ENCODE measurements at regions not wholly inside any gene's neighbourhood (a gene's known extent, or its start where the extent isn't known, plus 50 kb on each side); places are given as distances from the start of the nearest gene placed in this dataset.

DNA sequence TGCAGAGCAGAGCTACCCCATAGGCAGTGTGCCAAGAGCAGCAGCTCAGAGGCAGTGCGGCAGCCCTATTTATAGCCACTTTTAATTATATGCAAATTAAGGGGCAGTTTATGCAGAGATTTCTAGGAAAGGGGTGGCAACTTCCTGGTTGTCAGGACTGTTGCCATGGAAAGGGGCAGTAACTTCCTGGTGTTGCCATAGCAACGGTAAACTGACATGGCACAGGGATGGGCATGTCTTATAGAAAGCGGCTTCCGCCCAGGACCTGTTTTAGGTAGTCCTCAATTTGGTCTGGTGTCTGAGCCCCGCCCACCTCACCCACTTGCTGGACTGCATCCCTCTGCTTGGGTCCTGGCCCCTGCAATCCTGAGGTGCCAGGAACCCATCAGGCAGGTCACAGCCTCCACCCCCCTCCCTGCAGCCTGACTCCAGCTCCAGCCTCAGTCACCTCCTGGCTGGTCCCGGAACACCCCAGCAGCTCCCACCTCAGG is 115.8 kb downstream of the TMEM130 start:
- no peaks in the 10 kb centered on the region for H4K20me1 ChIP-seq (ENCODE audit: insufficient read depth, low read length)
- no peaks in the 10 kb centered on the region for H3K9me3 ChIP-seq (replicated peaks; ENCODE audit: insufficient read depth, low read length)
- no peak overlapping the region for H3K4me2 ChIP-seq (ENCODE audit: low read depth, low read length)

DNA sequence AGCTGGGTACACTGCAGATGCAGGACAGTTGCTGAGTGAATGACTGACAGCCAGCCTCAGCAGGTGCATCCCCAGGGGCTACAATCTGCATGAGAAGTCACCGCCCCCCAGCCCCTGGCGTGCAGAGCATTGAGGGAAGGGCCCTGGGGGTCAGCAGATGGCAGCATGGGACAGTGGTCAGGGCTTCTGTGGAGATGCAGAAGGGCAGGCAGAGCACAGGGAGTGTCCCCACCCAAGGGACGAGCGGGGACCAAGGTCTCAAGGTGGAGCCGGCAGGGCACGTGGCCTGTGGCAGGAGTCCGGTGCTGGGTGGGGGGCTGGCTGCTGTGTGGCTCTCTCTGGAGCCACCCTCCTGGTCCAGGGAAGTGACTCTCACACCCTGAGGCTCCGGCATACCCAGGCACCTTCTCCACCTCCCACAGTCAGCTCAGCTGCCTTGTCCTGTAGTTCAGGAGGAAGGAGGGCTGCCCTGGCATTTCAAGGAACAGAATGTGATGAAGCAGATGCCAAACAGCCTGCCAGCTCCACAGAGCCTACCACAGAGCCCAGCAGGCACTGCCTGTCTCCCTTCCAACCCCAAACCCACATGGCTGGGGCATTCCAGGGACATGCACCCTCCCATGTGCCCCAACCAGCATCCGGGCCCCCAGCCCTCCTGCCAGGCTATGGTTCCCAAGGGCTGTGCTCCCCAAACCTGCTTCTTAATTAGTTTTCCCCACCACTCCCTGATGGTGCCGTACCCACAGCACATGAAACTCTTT is 114.5 kb downstream of the TMEM130 start:
- Histone ChIP-seq H3F3A (ENCODE audit: insufficient read depth, low read length) (no peaks in the 10 kb centered on the region), H3K27me3 (replicated peaks; ENCODE audit: insufficient read depth, low read length) (no peaks in the 10 kb centered on the region), H4K20me1 (ENCODE audit: insufficient read depth, low read length) (no peaks in the 10 kb centered on the region), H3K79me2 (ENCODE audit: low read length) (no peaks in the 10 kb centered on the region), H3K9ac (ENCODE audit: low read length) (no peak overlapping the region), H2AFZ (ENCODE audit: low read length) (no peak overlapping the region), H3K36me3 (replicated peaks; ENCODE audit: insufficient read depth, low read length) (no peaks in the 10 kb centered on the region), H3K27ac (ENCODE audit: low read length) (no peak overlapping the region), H3K4me1 (ENCODE audit: low read length) (no peaks in the 10 kb centered on the region), H3K4me3 (ENCODE audit: low read length) (no peak overlapping the region), H3K9me2 (replicated peaks; ENCODE audit: insufficient read depth, low read length) (no peaks in the 10 kb centered on the region), H3K9me3 (replicated peaks; ENCODE audit: insufficient read depth, low read length) (no peaks in the 10 kb centered on the region), H3K4me2 (ENCODE audit: low read depth, low read length) (no peak overlapping the region)
- no peak for DNase-seq
- TF ChIP-seq, protein P1, sequence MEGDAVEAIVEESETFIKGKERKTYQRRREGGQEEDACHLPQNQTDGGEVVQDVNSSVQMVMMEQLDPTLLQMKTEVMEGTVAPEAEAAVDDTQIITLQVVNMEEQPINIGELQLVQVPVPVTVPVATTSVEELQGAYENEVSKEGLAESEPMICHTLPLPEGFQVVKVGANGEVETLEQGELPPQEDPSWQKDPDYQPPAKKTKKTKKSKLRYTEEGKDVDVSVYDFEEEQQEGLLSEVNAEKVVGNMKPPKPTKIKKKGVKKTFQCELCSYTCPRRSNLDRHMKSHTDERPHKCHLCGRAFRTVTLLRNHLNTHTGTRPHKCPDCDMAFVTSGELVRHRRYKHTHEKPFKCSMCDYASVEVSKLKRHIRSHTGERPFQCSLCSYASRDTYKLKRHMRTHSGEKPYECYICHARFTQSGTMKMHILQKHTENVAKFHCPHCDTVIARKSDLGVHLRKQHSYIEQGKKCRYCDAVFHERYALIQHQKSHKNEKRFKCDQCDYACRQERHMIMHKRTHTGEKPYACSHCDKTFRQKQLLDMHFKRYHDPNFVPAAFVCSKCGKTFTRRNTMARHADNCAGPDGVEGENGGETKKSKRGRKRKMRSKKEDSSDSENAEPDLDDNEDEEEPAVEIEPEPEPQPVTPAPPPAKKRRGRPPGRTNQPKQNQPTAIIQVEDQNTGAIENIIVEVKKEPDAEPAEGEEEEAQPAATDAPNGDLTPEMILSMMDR (IDR thresholded peaks at IDR 0.05; ENCODE audit: low read length), result no peak
- no peak for TF ChIP-seq EZH2 (optimal IDR thresholded peaks at IDR 0.05; ENCODE audit: low read depth, low read length)
- no peak for TF ChIP-seq EZH2phosphoT487 (IDR thresholded peaks at IDR 0.05; ENCODE audit: low read length)

More for the DNA sequence above, 115.8 kb downstream of the TMEM130 start:
- Histone ChIP-seq H2AFZ (ENCODE audit: low read length) (no peak overlapping the region), H3F3A (ENCODE audit: insufficient read depth, low read length) (no peaks in the 10 kb centered on the region), H3K27me3 (replicated peaks; ENCODE audit: insufficient read depth, low read length) (no peaks in the 10 kb centered on the region), H3K9ac (ENCODE audit: low read length) (no peak overlapping the region), H3K4me1 (ENCODE audit: low read length) (no peaks in the 10 kb centered on the region), H3K27ac (ENCODE audit: low read length) (no peak overlapping the region), H3K79me2 (ENCODE audit: low read length) (no peaks in the 10 kb centered on the region), H3K36me3 (replicated peaks; ENCODE audit: insufficient read depth, low read length) (no peaks in the 10 kb centered on the region), H3K4me3 (ENCODE audit: low read length) (no peak overlapping the region), H3K9me2 (replicated peaks; ENCODE audit: insufficient read depth, low read length) (no peaks in the 10 kb centered on the region)
- DNase-seq, result no peak
- TF ChIP-seq EZH2phosphoT487 (IDR thresholded peaks at IDR 0.05; ENCODE audit: low read length) (no peak), EZH2 (optimal IDR thresholded peaks at IDR 0.05; ENCODE audit: low read depth, low read length) (no peak)
- TF ChIP-seq, protein P1 (IDR thresholded peaks at IDR 0.05; ENCODE audit: low read length), result no peak

DNA sequence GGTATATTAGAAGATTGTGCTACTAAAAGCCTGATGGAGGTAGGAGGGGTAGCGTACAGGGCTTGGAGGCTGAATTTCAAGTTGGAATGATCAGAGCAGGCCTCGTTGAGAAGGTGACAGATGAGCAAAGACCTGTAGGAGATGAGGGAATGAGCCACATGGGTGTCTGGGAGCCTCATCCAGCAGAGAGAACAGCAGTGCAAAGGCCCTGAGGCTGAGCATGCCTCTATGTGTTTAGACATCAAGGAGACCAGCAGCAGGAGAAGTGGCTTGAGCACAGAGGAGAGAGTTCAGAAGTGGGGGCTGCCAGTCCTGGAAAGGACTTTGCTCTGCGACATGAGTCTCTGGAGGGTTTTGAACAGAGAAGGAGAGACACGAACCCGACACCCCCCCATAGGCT is 111.7 kb downstream of the TMEM130 start:
- Histone ChIP-seq H3K36me3 (replicated peaks; ENCODE audit: insufficient read depth, low read length) (no peaks in the 10 kb centered on the region), H3K9me3 (replicated peaks; ENCODE audit: insufficient read depth, low read length) (no peaks in the 10 kb centered on the region), H4K20me1 (ENCODE audit: insufficient read depth, low read length) (no peaks in the 10 kb centered on the region), H3K4me3 (ENCODE audit: low read length) (no peak overlapping the region), H3K4me2 (ENCODE audit: low read depth, low read length) (no peak overlapping the region), H3K27ac (ENCODE audit: low read length) (no peak overlapping the region), H3K27me3 (replicated peaks; ENCODE audit: insufficient read depth, low read length) (no peaks in the 10 kb centered on the region), H2AFZ (ENCODE audit: low read length) (no peak overlapping the region), H3K9me2 (replicated peaks; ENCODE audit: insufficient read depth, low read length) (no peaks in the 10 kb centered on the region), H3K9ac (ENCODE audit: low read length) (no peak overlapping the region), H3F3A (ENCODE audit: insufficient read depth, low read length) (no peaks in the 10 kb centered on the region), H3K4me1 (ENCODE audit: low read length) (no peaks in the 10 kb centered on the region), H3K79me2 (ENCODE audit: low read length) (no peaks in the 10 kb centered on the region)
- no peak for TF ChIP-seq EZH2 (optimal IDR thresholded peaks at IDR 0.05; ENCODE audit: low read depth, low read length)
- TF ChIP-seq, protein P1 (IDR thresholded peaks at IDR 0.05; ENCODE audit: low read length), result no peak
- TF ChIP-seq EZH2phosphoT487 (IDR thresholded peaks at IDR 0.05; ENCODE audit: low read length), result no peak
- DNase-seq, result no peak

Data from MM.1S (cell line).